PC-3 (cell line): ENCODE measurements at regions not wholly inside any gene's neighbourhood (a gene's known extent, or its start where the extent isn't known, plus 50 kb on each side); places are given as distances from the start of the nearest gene placed in this dataset.

Experiments
- CTCF ChIP-seq: fragments of 300-600 bp; sonication (generic); conservative IDR thresholded peaks from 2 replicates; pipeline ENCODE4 v1.5.1; 2017; ENCODE audit warnings: antibody characterized with exemption, low read depth, mild to moderate bottlenecking, low read length
- EZH2 ChIP-seq: fragments of 300-600 bp; sonication (generic); IDR thresholded peaks from one replicate; pipeline ENCODE4 v1.6.1; 2017; ENCODE audit warnings: antibody characterized with exemption, mild to moderate bottlenecking, low read length; ENCODE audit not compliant: unreplicated experiment
- EZH2phosphoT487 ChIP-seq: fragments of 300-600 bp; sonication (generic); IDR thresholded peaks from 2 replicates; pipeline ENCODE4 v1.6.1; 2018; ENCODE audit warnings: mild to moderate bottlenecking, antibody characterized with exemption, low read length, borderline replicate concordance

GRCh38 chr21:38077569-38077968, 161.3 kb upstream of the KCNJ6 start:
- no peak for TF ChIP-seq CTCF
- no peak for TF ChIP-seq EZH2
- TF ChIP-seq EZH2phosphoT487, result no peak
